Stimulated activated naive CD8-positive, alpha-beta T cell treated with anti-CD3 and anti-CD28 coated beads, Interleukin-15, Interleukin-2, amounts not matched to agents 100 U/mL and 50 U/mL, for 24 hours (primary cell): ENCODE measurements at regions not wholly inside any gene's neighbourhood (a gene's known extent, or its start where the extent isn't known, plus 50 kb on each side); places are given as distances from the start of the nearest gene placed in this dataset.

Experiments used
- ATAC-seq: fragments of 150-1000 bp; cut with Tn5 transposase; one replicate; pipeline ENCODE4 v1.10.0; 2021
- DNase-seq: peaks from one replicate; pipeline ENCODE4 v3.0.0; 2021

DNA sequence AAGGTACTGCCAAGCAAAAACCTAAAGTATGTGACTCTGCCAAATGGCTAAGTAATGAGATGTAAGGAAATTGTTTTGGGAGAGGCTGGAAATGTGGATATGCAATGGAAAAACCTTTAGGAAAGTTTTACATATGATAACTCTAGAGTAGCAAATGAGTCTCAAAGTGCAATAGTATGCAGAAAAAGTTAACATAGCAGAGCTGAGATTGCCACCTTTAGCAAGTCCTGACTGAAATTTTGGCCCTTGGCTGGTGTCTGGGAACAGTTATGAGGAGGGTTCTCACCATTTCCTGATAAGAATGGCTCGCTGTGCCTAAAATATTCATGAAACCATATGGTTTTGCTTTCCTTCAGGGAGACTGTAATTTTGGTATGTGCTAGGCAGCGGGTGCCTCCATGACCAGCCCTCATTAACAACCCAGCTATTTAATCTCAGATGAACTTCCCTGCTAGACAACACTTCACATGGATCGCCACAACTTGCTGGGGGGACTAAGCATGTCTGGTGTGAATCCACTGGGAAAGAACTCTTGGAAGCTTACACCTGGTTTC, 72.3 kb upstream of the ERBB4 start:
- ATAC-seq, result no peak
- DNase-seq, result no peak

GRCh38 chr2:212609479-212609878, 70.9 kb upstream of the ERBB4 start:
- DNase-seq, result no peak
- no peak for ATAC-seq

DNA sequence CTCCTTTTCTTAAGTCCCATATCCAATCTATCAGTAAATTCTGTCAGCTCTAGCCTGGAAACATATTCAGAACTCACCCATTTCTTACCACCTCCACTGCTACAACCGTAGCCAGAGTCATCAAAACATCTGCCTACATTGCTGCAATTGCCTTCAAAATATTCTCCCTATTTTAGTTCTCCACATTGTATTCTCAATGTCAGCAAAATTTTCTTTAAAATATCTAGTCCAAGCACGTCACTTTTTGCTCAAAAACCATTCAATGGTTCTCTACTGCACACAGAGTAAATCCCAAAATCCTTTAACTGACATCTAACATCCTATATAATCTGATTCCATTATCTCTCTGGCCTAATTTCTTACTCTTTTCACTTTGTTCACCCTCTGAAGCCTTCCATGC, 68.5 kb upstream of the ERBB4 start:
- ATAC-seq, result no peak
- DNase-seq, result no peak

GRCh38 chr2:212606232-212606631, 67.6 kb upstream of the ERBB4 start:
- DNase-seq, result no peak
- ATAC-seq, result no peak

- no peak for ATAC-seq
- DNase-seq, result no peak
Observed at GRCh38 chr2:212596688-212597087, 58.1 kb upstream of the ERBB4 start.

DNA sequence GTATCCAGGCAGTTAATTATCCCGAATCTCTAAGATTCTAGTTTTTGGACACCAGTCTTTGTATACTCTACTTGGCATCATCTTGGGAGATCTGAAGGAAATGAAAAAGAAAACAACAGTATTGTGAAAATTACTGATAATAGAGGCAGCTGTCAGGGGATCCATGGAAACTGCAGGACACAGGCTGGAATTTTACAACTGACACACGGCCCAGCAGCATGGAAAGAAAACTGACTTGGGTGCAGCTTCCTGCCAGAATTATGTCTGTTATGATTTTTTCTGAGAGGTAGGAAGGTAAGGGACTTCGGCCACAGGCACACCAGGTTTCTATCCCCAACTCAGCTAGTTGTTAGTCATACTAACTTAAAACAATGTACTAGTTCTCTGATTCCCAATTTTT, 57.7 kb upstream of the ERBB4 start:
- DNase-seq (no peak), ATAC-seq (no peak)

GRCh38 chr2:212595036-212595654, 56.5 kb upstream of the ERBB4 start:
- DNase-seq, result no peak

DNA sequence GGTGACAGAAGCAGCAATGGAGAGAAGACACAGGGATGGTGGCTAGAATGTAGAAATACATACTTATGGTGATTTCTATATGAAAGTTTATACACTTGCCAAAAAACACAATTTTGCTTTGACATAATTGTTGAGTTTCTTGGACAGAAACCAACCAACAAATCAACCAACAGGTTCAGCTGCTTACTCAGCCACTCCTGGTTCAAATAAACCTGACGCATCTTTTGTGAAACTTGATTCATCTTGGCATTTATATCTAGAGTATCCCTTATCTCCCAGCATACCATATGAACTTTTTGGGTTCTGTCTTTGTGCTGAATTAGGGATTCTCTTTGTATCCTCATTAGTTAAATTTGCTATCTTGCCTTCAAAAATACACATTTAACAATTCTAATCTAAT, 54.1 kb upstream of the ERBB4 start:
- ATAC-seq (no peak), DNase-seq (no peak)

More at GRCh38 chr2:212595036-212595654, 56.5 kb upstream of the ERBB4 start:
- no peak for ATAC-seq
